SW 1271 (cell line): ENCODE measurements at regions not wholly inside any gene's neighbourhood (a gene's known extent, or its start where the extent isn't known, plus 50 kb on each side); places are given as distances from the start of the nearest gene placed in this dataset.

Experiments
- DNase-seq, 2 experiments: peaks; one replicate each; lab custom pipeline; 2025; lab: John Stamatoyannopoulos, UW

DNA sequence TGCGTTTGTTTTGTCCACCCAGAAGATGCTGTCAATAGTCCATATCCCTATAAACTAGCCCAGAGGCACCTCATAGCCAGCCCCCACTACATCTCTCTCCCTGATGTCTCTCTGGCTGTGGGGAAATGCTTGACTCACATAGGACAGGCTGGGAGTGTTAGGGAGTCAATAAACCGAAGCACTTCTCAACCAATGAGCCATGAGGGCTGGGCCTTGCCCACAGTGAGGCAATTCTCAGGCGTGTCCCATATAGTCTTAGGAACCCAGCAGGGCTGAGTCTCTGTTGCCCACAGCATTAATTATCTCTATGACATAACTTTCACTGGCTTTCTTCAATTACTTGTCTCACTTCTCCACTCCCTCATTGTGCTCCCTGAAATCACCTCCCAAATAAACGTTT lies 387.3 kb upstream of the CDH11 start:
- DNase-seq, result no peak

DNA sequence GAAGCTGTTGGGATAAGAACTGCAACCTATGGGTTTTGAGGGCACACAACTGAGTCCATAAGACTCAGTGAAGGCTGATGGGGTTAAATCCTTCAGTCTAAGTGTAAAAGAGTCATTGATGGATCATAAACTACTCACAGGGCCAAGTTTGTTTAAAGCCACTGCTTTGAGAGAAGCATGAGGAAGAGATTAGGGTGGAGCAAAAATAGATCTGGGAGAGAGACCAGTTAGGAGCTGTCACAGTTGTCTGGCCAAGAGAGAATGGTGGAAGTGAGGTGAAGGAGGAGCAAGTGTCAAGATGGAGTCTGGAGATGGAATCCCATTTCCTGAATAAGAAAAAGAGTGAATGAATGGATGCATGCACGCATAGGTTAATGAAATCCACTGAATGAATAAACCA lies 379.1 kb upstream of the CDH11 start:
- DNase-seq, result no peak

DNA sequence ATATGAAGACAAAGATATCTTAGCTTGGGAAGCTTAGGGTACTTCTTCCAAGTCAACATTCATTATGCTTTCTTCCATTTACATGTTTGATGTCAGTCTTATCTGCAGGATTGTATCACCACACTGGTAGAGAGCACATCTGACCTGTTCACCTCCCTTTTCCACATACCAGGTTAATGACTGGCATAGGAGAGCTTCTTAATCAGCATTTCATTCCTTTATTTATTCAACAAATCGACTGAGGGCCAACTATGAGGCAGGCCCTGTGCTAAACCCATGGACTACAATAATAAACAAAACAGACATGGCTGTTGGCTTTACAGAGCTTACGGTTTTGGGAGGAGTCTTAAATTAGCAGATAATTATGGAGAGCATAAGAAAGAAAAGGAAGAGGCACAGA lies 378.1 kb upstream of the CDH11 start:
- no peak for DNase-seq

DNA sequence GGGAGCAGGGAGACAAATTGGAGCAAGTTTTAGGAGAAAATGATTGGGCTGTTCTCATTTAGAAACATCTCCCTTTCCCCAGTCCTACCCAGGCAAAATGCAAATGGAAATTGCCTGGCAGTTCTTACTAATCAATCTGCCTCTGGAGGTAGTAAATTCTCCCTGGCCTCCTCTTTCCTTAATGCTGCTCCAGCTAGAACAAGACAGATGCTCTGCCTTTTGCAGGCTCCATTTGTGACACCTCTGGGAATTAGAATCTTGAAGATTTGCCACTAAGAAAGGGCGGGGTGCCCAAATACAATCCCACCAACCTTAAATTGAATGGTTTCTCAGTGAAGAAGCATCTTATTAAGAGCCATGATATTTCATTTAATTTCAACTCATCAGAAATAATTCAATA lies 377.7 kb upstream of the CDH11 start:
- DNase-seq, result no peak

DNA sequence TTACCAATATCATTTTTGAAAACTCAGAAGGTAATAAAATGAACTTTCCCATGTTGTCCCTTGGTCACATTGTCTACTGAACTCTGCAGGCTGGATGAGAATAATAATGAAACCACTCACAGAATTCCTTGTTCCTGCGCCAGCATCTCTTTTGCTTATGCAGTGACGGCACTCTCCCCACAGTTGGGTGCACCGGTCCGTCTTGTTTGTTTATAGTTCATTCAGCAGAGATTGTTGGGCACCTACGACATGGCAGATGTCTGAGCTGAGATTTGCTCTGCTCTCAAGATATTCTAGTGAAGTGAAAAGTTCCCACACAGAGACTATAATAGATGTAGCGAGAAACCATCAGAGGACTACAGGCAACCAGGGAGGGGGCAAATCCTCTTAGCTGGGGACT lies 375.7 kb upstream of the CDH11 start:
- no peak for DNase-seq

DNA sequence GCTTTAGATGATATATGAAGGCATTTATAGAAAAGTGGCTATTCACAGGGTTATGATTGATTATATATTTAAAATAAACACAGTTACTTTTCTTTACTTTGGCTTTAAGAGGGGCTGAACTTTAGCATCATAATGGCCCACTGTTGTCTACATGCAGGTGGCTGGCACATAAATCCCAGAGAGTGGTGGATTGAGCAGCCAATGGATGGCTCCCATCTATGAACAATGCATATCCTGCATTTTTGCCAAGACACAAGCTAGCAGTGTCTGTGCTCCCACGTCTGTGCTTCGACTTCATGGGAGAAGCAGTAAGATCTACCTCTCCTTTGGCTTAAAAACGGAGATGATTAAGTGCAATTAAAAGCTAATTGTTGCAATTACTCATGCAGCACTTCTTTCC lies 373.2 kb upstream of the CDH11 start:
- no peak for DNase-seq

DNA sequence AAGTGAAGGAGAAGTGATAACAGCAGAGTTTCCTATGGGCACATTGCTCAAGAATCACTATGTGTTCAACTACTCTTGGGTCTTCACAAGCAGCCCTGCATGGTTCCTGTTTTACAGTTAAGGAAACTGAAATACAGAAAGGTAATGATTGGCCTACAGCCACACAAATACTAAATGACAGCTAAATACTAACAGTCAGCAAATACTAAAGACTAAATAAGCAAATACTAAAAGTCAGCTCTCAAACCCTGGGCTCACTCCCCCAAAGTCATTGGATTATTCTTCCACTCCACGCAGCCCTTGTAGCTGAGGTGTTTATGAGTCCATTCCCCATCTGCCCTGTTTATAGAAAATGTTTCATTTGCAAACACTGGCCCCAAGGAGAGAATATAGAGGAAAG lies 372.7 kb upstream of the CDH11 start:
- no peak for DNase-seq

DNA sequence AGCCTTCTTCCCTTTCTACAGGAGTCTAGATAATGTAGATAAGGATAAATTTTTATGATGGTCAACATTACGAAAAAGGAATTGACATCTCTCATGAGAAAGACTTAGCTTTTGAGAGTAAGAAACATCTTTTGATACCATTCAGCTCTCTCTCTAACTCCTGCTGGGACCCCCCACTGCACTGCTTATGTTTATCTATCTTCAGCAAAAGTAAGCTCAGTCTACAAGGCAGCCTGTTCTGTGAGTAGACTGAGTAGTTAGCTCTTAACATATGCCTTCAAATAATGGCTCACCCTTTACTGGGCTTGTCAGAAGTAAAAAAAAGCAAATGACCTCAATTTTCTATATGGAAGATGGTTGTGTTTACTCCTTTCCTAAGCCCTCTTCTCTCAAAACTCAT lies 372.2 kb upstream of the CDH11 start:
- no peak for DNase-seq

DNA sequence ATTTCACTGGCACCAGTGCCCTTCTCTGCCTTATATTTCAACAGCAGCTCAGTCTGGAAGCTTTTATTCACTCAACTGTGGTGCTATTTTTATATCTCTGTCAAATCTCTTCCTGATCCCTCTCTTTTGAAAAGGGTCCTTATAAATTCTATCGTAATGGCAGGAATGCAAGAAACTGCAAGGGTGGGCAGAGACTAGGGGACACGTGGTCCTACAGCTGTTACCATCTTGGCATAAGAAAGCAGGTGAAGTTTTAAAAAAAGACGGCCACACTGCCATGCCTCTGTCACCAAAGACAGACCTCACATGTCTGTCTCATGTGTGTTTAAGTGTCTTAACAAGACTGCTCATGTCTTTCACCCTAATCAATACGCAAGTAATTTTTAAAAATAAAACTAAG lies 368.4 kb upstream of the CDH11 start:
- no peak for DNase-seq

DNA sequence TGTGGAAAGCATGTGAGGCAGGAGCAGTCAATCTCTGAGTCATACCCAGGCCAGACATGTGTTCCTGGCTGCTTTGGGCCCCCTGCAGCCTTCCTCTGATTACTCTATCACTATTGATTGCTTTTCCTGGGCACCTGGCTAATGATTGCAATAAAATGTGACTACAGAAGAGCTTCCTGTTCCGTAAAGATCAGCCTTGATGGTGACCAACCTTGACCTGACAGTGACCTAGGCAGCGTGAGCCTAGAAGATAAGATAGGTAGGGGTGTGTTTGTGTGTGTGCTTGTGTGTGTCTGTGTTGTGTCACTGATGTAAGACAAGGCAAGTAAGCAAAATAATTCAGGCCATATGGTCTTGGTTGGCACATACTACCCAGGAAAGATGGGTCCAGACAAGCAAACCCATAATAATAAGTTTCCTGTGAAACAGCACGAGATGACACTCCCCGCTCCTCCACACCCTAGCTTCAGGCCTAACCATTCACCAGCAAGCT lies 367.7 kb upstream of the CDH11 start:
- no peak for DNase-seq

DNA sequence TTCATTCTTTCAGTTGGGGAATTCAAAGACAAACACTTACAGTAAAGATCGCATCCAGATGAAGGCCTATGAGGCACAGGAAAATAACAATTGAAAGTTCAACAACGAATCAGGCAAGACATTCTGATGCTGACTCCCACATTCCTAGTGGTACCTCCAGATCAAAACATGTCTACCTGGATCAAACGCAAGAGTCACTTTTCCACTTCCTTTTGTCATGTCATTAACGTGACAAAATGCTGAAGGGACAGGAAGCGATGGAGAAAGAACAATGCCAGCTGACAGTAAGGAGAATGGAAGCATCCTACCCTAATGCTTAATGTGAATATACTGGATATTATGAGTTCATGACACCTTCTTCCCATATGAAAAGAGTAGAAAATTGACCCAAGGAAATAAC lies 365.4 kb upstream of the CDH11 start:
- no peak for DNase-seq

DNA sequence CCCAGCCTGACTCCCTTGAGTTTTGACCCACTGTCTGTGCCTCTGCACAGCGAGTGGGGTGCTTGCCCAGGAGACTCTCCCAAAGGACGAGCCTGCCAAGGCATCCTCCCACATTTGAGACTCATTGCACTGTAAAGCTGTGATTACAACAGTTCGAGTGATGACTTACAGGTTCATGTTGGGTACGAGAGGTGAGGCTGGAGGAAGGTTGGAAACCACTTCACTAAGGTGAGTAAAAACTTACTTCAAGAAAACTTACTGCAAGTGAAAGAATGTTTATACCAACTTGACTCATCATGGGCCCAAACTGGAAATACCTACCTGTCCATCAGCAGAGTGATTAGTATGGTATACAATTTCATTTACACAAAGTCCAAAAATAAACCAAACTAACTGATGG lies 360.1 kb upstream of the CDH11 start:
- DNase-seq, result no peak

DNA sequence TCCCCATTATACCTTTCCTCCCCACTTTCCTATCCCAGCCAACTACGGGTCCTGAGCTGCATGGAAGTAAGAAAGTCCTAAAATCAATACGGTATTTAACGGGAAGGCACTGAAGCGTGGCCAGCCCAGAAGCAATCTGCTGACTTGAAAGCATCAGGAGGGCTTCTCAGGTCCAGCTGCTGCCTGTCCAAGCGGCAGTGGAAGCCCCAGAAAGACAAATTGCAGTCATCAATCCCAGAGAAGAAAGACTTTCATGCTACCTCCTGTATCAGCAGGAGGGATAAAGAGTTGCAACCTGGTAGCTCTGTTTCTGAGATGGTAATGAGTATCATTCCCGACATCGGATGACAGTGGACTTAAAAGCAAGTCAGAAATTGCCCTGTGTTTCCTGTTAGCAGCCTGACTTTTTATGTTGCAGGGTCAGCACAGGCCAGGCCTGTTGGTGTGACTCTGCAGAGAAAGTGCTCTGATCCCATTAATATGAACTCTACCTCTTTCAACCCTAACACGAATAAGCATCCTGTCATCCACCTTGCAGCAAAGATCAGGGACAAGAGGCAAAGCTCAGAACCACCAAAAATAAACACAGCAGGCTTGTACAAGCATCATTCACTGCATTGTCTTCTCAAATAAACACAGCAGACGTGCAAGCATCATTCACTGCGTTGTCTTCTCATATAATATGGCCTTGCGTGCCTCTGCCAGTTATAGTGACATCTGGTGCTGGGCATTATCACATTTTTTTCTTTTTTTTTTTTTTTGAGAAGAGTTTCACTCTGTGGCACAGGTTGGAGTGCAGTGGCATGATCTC lies 358.6 kb upstream of the CDH11 start:
- DNase-seq, result no peak

DNA sequence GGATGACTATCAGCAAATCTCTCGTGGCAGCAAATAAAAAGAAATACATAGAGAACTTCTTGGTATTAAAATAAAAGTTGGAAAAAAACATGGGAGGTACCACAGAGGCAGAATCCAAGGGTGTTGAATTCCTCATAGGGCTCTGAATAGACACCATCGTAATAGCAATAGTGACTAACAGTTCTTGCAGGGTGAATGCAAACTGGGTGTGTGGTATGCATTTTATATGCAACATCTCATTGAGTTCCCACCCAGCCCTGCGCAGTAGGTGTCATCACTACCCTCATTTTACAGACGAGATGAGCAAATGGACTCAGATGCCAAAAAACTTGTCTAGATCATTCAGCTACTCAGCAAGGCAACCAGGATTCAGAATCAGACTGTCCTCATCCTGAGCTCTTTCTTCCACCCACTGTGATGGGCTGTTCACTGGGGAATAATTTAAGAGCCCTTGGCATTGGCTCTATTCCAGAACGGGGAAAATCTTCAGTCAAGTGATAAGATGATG lies 354.6 kb upstream of the CDH11 start:
- no peak for DNase-seq

DNA sequence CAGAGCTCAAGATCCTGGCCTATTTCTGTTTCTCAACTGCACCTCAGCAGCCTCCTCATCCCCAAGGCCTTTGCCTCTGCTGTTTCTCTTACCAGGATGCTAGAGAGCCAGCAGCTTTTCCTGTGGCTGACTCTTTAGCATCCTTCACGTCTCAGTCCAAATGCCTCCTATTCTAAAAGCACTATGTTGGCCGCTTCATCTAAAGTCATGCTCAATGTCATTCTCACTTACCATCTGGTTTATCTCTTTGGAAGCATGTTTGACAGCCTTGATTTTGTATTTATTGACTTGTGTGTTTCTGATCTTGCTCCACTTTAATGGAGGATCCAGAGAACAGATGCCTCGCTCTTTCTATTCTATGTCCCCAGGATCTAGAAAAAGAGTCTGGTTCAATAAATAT lies 351.8 kb upstream of the CDH11 start:
- DNase-seq, result no peak

DNA sequence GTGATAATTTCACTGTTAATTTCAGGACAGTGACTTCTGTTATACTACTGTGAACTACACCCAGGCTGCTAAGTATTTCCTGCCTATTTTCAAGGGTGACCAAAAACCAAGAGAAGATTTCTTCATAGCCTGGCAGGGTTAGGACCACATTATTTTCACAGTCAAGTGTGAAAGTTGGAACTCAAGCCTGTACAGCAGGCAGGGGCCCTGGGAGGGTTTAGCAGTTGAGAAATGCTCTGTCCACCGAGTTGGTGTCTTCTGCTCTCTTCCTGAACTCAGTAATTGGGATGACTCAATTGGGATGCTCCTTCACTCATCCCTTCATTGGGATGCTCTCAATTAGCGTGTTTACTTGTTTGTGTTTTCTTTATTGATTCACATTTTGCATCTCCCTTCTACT lies 347.3 kb upstream of the CDH11 start:
- DNase-seq, result no peak

DNA sequence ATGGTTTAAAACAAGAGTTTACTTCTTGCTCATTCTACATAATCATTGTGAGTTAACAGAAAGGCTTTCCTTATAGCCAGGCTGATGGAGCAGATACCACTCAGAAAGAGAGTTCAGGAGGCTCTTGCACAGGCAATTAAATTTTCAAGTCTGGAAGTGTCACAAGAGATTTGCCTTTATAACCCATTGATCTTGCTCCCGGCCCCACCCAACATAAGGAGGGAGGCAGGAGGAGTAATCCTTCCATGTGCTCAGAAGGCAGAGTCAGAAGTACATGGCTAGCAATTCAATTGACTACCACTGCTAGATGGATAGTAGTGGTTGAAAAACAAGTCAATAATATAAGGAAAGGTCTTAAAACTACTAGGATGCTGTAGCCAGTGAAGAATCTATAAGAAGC lies 346.3 kb upstream of the CDH11 start:
- DNase-seq, result no peak

DNA sequence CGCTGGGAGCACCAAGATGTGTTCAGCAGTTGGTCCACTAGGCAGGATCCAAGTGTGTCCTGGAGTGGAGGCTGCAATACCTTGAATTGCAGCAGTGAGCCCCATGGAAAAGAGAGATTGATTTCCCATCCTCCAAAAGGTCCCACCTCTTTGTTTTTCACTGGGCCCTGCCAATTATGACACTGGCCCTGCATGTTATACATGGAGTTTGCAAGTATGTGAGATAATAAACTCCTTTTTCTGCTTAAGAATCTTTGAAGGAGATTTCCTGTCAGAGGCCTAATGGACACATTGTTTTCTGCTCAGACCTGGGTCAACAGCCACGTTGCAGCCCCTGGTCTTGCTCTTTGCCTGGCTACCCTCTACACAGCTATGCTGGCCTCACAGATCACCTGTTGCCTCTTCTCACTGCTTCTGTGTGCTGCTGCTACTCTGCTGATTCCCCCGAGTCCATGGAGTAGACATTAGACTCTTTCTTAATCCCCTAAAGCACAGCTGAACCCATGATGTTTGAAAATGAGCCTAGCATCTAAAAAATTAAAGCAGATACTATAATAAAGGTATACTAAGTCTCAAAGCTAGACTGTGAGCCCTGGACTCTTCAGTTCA lies 341.9 kb upstream of the CDH11 start:
- no peak for DNase-seq

DNA sequence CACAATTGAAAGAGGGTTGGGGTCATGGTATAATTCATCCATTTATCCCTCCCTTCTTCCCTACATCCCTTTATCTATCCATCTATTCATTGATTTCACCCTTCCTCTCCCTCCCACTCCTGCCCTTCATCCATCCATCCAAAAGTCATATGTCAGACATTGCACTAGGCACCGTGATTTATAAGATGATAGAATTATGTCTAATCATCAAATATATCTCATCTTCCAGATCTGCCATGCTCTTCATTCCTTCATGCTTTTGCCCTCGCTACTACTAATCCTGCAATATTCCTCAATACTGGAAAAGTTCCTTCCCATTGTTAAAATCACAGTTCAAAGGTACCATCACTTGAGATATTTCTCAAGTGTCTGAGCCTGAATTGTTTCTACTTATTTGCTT lies 335.2 kb upstream of the CDH11 start:
- DNase-seq, result no peak

DNA sequence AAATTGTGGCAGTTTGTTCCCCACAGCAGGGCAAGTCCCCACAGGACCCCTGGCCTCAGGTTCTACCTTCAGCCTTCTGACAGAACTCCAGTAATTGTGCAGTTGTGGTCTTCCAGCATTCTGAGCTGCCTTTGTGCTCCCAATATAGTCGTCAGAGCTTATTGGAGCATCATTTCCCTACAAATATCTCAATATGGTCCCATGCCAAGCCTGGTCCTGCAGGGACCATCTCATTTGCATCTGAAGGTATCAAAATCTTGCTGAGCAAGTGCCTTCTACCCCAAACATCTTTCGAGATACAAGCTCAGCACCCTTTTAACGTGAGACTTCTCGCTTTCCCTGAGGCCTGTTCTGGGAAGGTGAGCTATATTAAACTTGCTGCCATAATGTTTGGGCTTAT lies 333.9 kb upstream of the CDH11 start:
- DNase-seq, result no peak

DNA sequence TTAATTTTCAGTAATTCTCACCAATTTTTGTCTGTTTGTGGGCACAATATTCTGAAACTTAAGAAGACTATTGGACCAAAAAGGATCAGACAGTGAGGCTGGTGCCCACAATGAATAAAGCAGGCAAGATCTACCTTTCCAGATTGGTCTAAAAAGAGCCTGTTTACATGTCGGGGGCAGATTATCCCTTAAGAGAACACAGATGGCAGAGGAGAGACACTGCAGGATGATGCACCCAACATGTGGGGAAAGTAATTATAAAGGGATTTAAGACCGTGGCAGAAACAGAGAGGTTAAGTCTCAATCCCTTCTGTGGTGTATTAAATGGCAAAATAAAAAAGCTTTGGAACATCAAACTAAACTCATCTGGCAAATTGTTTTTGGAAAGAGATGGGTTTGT lies 331.8 kb upstream of the CDH11 start:
- DNase-seq, result no peak

DNA sequence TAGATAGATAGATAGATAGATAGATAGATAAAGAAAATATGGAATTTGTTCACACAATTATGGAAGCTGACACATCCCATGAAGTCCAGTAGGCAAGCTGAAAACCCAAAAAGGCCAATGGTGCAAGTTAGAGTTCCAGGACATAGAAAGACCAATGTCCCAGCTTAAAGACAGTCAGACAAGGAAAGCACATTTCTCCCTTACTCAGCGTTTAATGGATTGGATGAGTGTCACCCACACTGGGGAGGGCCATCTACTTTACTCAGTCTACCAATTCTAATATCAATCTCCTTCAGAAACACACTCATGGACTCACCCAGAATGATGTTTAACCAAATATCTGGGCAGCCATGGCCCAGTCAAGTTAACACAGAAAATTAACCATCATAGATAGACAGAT lies 327.7 kb upstream of the CDH11 start:
- DNase-seq, result no peak

DNA sequence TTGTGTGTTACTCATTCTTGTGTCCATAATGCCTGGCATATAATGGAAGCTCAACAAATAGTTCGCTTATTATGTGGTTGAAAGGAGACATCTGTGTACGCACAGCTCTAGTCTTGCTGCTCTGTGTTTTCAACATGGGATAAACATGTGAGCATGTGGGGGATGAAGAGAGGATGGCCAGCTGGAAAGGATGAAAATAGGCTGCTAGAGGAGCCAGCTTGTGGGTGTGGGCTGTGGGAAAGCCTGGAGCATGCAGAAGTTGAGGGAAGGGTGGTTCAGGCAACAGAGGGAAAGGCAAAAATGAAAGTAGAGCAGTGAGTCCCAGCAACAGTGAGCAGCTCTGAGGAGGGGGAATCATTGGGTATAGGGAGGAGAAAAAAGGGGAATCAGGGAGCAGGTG lies 324.6 kb upstream of the CDH11 start:
- DNase-seq, result no peak
